Stimulated activated CD8-positive, alpha-beta memory T cell treated with anti-CD3 and anti-CD28 coated beads, Interleukin-7, amount 100 ng/mL, for 48 hours (primary cell): ENCODE measurements at regions not wholly inside any gene's neighbourhood (a gene's known extent, or its start where the extent isn't known, plus 50 kb on each side); places are given as distances from the start of the nearest gene placed in this dataset.

ENCODE experiments used
- DNase-seq, 2 donors: peaks; one replicate each; pipeline ENCODE4 v3.0.0-alpha.2; 2020; ENCODE audit warnings: low read depth in 1 of 2; ENCODE audit errors: extremely low read depth in 1 of 2

- no peak for DNase-seq
Observed at GRCh38 chr16:26647870-26648269, 418.9 kb upstream of the C16orf82 start.

- no peak for DNase-seq
Observed at GRCh38 chr16:26648851-26649250, 417.9 kb upstream of the C16orf82 start.

GRCh38 chr16:26649381-26650045, 417.2 kb upstream of the C16orf82 start:
- DNase-seq: no peak

GRCh38 chr16:26651464-26651863, 415.3 kb upstream of the C16orf82 start:
- DNase-seq: no peak

- DNase-seq: no peak
Observed at GRCh38 chr16:26651884-26652283, 414.8 kb upstream of the C16orf82 start.

GRCh38 chr16:26658486-26658885, 408.2 kb upstream of the C16orf82 start:
- DNase-seq: no peak

GRCh38 chr16:26658915-26659314, 407.8 kb upstream of the C16orf82 start:
- no peak for DNase-seq

GRCh38 chr16:26664086-26664485, 402.6 kb upstream of the C16orf82 start:
- DNase-seq: no peak

GRCh38 chr16:26665166-26665939, 401.4 kb upstream of the C16orf82 start:
- DNase-seq: peak in 1 of 2 donors; percentile 16

- no peak for DNase-seq
Observed at GRCh38 chr16:26666486-26666885, 400.2 kb upstream of the C16orf82 start.

- no peak for DNase-seq
Observed at GRCh38 chr16:26667307-26667706, 399.4 kb upstream of the C16orf82 start.

GRCh38 chr16:26668026-26668425, 398.7 kb upstream of the C16orf82 start:
- DNase-seq: no peak

GRCh38 chr16:26672206-26672605, 394.5 kb upstream of the C16orf82 start:
- DNase-seq: peak; percentile 21 to 32

GRCh38 chr16:26673011-26673410, 393.7 kb upstream of the C16orf82 start:
- no peak for DNase-seq

GRCh38 chr16:26680671-26681070, 386.1 kb upstream of the C16orf82 start:
- DNase-seq: no peak

- DNase-seq: no peak
Observed at GRCh38 chr16:26688105-26688504, 378.6 kb upstream of the C16orf82 start.

- no peak for DNase-seq
Observed at GRCh38 chr16:26688699-26689098, 378.0 kb upstream of the C16orf82 start.

- DNase-seq: no peak
Observed at GRCh38 chr16:26692658-26693057, 374.1 kb upstream of the C16orf82 start.

- no peak for DNase-seq
Observed at GRCh38 chr16:26697807-26698206, 368.9 kb upstream of the C16orf82 start.

- DNase-seq: no peak
Observed at GRCh38 chr16:26700250-26700649, 366.5 kb upstream of the C16orf82 start.

- no peak for DNase-seq
Observed at GRCh38 chr16:26701243-26701886, 365.4 kb upstream of the C16orf82 start.

GRCh38 chr16:26705346-26705745, 361.4 kb upstream of the C16orf82 start:
- DNase-seq: no peak
